Mesendoderm (in vitro differentiated cells): ENCODE measurements at regions not wholly inside any gene's neighbourhood (a gene's known extent, or its start where the extent isn't known, plus 50 kb on each side); places are given as distances from the start of the nearest gene placed in this dataset.

Source experiments
- DNase-seq: peaks from one replicate; pipeline ENCODE4 v3.0.0; 2013
- H2AK5ac ChIP-seq: 2 replicates; pipeline ENCODE4 v1.6.1; 2013; ENCODE audit warnings: low read length, inconsistent platforms
- H2BK120ac ChIP-seq: 2 replicates; pipeline ENCODE4 v1.6.1; 2013; ENCODE audit warnings: low read depth, mild to moderate bottlenecking, low read length, moderate library complexity, mixed read lengths
- H2BK15ac ChIP-seq: replicated peaks from 2 replicates; pipeline ENCODE4 v1.6.1; 2013; ENCODE audit warnings: low read depth, mild to moderate bottlenecking, moderate library complexity
- H2BK5ac ChIP-seq: 2 replicates; pipeline ENCODE4 v1.6.1; 2013; ENCODE audit warnings: low read length, inconsistent platforms
- H3K18ac ChIP-seq: 2 replicates; pipeline ENCODE4 v1.6.1; 2013; ENCODE audit warnings: mild to moderate bottlenecking, low read length, mixed read lengths
- H3K23ac ChIP-seq: one replicate; pipeline ENCODE4 v1.6.1; 2013; ENCODE audit warnings: low read length
- H3K27ac ChIP-seq: 2 replicates; pipeline ENCODE4 v1.5.1; 2013; ENCODE audit warnings: low read depth, mild to moderate bottlenecking, inconsistent platforms, low read length, moderate library complexity
- H3K27me3 ChIP-seq: 2 replicates; pipeline ENCODE4 v1.6.1; 2013; ENCODE audit warnings: low read length, control low read depth, mild to moderate bottlenecking, inconsistent platforms; ENCODE audit not compliant: insufficient read depth, poor library complexity
- H3K36me3 ChIP-seq: 2 replicates; pipeline ENCODE4 v1.6.1; 2013; ENCODE audit warnings: low read length, inconsistent platforms; ENCODE audit not compliant: control insufficient read depth, insufficient read depth
- H3K4ac ChIP-seq: one replicate; pipeline ENCODE4 v1.6.1; 2013; ENCODE audit warnings: low read depth, mild to moderate bottlenecking, low read length, moderate library complexity
- H3K4me1 ChIP-seq: 2 replicates; pipeline ENCODE4 v1.6.1; 2013; ENCODE audit warnings: low read depth, low read length, inconsistent platforms; ENCODE audit not compliant: control insufficient read depth
- H3K4me2 ChIP-seq: 2 replicates; pipeline ENCODE4 v1.6.1; 2013; ENCODE audit warnings: low read length
- H3K4me3 ChIP-seq: 2 replicates; pipeline ENCODE4 v1.5.1; 2013; ENCODE audit warnings: mild to moderate bottlenecking, low read length
- H3K56ac ChIP-seq: one replicate; pipeline ENCODE4 v1.6.1; 2013; ENCODE audit warnings: low read length
- H3K79me1 ChIP-seq: 2 replicates; pipeline ENCODE4 v1.6.1; 2013; ENCODE audit warnings: low read length, inconsistent platforms
- H3K79me2 ChIP-seq: 2 replicates; pipeline ENCODE4 v1.6.1; 2013; ENCODE audit warnings: mild to moderate bottlenecking, low read length; ENCODE audit not compliant: control insufficient read depth, insufficient read depth
- H3K9ac ChIP-seq: 2 replicates; pipeline ENCODE4 v1.6.1; 2013; ENCODE audit warnings: low read length, inconsistent platforms
- H4K5ac ChIP-seq: one replicate; pipeline ENCODE4 v1.6.1; 2013; ENCODE audit warnings: low read length
- H4K8ac ChIP-seq: one replicate; pipeline ENCODE4 v1.6.1; 2013; ENCODE audit warnings: low read depth, mild to moderate bottlenecking, control low read depth, low read length, moderate library complexity
- WGBS: extraction: QIAGEN DNeasy Blood & Tissue Kit; methylation state at CpG from one replicate; pipeline ENCODE4 v1.1.7; 2013; ENCODE audit warnings: low lambda C conversion rate, missing lambda C conversion rate; ENCODE audit not compliant: insufficient coverage; ENCODE audit errors: extremely low coverage; 5-methylcytosine and 5-hydroxymethylcytosine counted together

- no peaks in the 10 kb centered on the region for H3K27me3 ChIP-seq
- no peaks in the 10 kb centered on the region for H3K4me1 ChIP-seq
- H2BK120ac ChIP-seq: no peak overlapping the region
- H2AK5ac ChIP-seq: no peak overlapping the region
- H4K5ac ChIP-seq: no peak overlapping the region
- no peak overlapping the region for H2BK5ac ChIP-seq
- H4K8ac ChIP-seq: no peak overlapping the region
- H3K36me3 ChIP-seq: no peaks in the 10 kb centered on the region
- no peaks in the 10 kb centered on the region for H3K79me2 ChIP-seq
- no peak overlapping the region for H3K56ac ChIP-seq
- no peak overlapping the region for H3K18ac ChIP-seq
- H3K4me3 ChIP-seq: no peak overlapping the region
- no peak overlapping the region for H2BK15ac ChIP-seq
- no CpG with 5 or more reads among the region's 2 CpGs for WGBS
- no peak overlapping the region for H3K27ac ChIP-seq
- no peak for DNase-seq
- H3K9ac ChIP-seq: no peak overlapping the region
- H3K79me1 ChIP-seq: no peaks in the 10 kb centered on the region
- H3K4me2 ChIP-seq: no peak overlapping the region
- no peak overlapping the region for H3K23ac ChIP-seq
- H3K4ac ChIP-seq: no peak overlapping the region
These were observed 236.2 kb upstream of the PREP start for GRCh38 chr6:105639124-105639523.

GRCh38 chr6:105633814-105634213 is 230.9 kb upstream of the PREP start:
- Histone ChIP-seq H3K4ac (no peak overlapping the region), H2BK5ac (no peak overlapping the region), H3K36me3 (no peaks in the 10 kb centered on the region), H2BK15ac (no peak overlapping the region), H3K27ac (no peak overlapping the region), H3K9ac (no peak overlapping the region), H3K23ac (no peak overlapping the region), H3K56ac (no peak overlapping the region), H3K18ac (no peak overlapping the region), H3K4me2 (no peak overlapping the region), H3K27me3 (no peaks in the 10 kb centered on the region), H3K79me2 (no peaks in the 10 kb centered on the region), H3K4me3 (no peak overlapping the region), H3K4me1 (no peaks in the 10 kb centered on the region), H2BK120ac (no peak overlapping the region), H4K5ac (no peak overlapping the region), H4K8ac (no peak overlapping the region), H2AK5ac (no peak overlapping the region), H3K79me1 (no peaks in the 10 kb centered on the region)
- DNase-seq: no peak

DNA sequence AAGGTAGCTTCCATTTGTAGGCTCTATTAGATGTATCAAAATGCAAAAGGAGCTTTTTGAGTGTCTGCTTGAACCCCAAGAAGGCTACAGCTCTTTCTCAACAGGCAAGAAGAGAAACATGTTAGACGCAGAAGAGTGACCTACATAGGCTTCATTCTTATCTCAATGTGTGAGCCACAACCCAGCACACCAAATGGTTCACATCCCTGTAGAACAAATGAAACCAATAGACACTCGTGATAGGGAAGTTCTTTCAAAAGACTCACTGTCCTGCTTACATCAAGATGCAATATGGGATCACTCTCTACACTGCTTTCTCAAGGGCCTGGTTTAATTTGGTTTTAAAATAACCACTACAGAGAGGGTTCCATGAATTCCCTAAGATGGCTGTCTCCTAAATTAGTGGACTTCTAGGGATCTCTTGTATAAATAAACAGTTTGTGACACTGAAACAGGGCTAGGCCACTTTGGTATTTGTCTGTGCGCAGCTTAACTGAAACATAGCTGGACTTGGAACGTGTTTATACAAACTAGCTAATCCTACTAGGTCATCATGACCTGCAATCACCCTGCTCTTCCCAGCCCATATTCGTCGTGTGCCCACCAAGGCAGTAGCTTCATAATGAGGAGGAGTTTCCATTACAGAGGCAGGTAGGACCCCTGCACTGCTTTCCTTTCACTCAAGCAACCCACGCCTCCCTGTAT is 225.4 kb upstream of the PREP start:
- no peak overlapping the region for H2BK5ac ChIP-seq
- no peak for DNase-seq
- no peak overlapping the region for H3K18ac ChIP-seq
- no peaks in the 10 kb centered on the region for H3K79me2 ChIP-seq
- H3K27ac ChIP-seq: no peak overlapping the region
- H3K4me1 ChIP-seq: no peaks in the 10 kb centered on the region
- H3K4me3 ChIP-seq: no peak overlapping the region
- no peak overlapping the region for H4K8ac ChIP-seq
- no peak overlapping the region for H3K4ac ChIP-seq
- no CpG with 5 or more reads among the region's 7 CpGs for WGBS
- no peak overlapping the region for H4K5ac ChIP-seq
- no peak overlapping the region for H2BK15ac ChIP-seq
- H3K27me3 ChIP-seq: no peaks in the 10 kb centered on the region
- no peak overlapping the region for H3K4me2 ChIP-seq
- no peak overlapping the region for H3K23ac ChIP-seq
- H3K79me1 ChIP-seq: no peaks in the 10 kb centered on the region
- no peak overlapping the region for H3K56ac ChIP-seq
- H2AK5ac ChIP-seq: no peak overlapping the region
- H3K36me3 ChIP-seq: no peaks in the 10 kb centered on the region
- H2BK120ac ChIP-seq: no peak overlapping the region
- H3K9ac ChIP-seq: no peak overlapping the region

DNA sequence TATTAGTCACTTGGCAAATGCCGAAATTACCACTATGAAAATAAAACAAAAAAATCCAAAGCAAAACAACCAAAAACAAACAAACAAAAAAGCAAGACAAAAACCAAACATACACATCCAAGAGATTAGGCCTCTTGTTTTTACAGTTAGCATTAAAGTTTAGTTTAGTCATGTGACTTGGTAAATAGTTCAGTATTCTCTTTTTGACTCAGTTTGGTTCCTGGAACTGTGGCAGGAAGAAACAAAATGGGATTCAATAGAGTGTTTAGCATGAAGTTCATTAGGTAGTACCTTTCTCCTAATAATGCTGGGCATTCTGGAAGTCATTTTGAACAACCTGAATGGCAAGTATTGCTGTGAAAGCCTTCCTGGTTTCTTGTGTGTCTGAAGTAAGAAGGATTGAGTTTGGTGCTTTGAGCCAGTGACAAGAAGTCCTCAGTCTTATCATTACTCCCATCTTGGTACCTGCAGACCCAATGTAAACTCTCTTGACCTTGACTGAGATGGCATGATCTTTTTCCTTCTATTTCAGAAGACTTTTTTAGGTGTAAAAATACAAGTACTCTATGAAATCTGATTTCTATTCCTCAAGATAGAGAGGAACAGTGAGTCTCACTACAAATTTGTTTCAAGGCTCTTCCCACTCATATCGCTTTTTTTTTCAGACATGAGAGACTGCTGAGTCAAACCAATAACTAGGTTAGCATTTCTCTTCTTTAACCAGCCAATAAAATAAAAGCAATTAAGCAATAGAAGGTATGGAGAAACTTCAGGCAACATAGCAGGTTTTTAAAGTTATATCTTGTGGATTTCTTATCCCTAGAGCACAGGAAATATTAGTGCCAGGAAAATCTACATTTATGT is 223.6 kb upstream of the PREP start:
- Histone ChIP-seq H3K27me3 (no peaks in the 10 kb centered on the region), H2BK120ac (no peak overlapping the region), H4K5ac (no peak overlapping the region), H3K4me1 (no peaks in the 10 kb centered on the region), H4K8ac (no peak overlapping the region), H3K79me1 (no peaks in the 10 kb centered on the region), H2AK5ac (no peak overlapping the region), H2BK5ac (no peak overlapping the region), H3K4ac (no peak overlapping the region), H3K79me2 (no peaks in the 10 kb centered on the region), H3K4me2 (no peak overlapping the region), H3K23ac (no peak overlapping the region), H3K27ac (no peak overlapping the region), H3K9ac (no peak overlapping the region), H3K56ac (no peak overlapping the region), H3K36me3 (no peaks in the 10 kb centered on the region), H3K4me3 (no peak overlapping the region), H2BK15ac (no peak overlapping the region), H3K18ac (no peak overlapping the region)
- WGBS: no CpG with 5 or more reads among the region's 2 CpGs
- no peak for DNase-seq

DNA sequence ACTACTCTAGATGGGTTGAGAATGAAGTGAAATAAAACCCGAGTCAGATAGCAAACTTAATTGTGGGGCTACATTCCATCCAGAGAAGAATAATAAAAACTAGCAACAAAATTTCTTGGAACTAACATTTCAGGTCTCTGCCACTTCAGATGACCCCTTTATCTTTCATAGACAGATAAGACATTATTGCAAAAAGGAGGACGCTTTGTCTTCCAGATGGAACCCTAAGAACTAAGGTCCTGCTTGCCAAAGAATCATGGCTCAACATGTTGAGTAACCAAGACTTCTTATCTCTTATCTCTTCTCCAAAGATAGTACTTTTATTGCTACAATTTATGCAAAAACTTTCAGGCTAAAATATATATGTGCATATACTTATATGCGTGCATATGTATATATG is 221.1 kb upstream of the PREP start:
- H3K56ac ChIP-seq: no peak overlapping the region
- H3K23ac ChIP-seq: no peak overlapping the region
- H2BK15ac ChIP-seq: no peak overlapping the region
- H2BK5ac ChIP-seq: no peak overlapping the region
- no peak overlapping the region for H4K8ac ChIP-seq
- no peak overlapping the region for H3K27ac ChIP-seq
- H3K18ac ChIP-seq: no peak overlapping the region
- H3K9ac ChIP-seq: no peak overlapping the region
- no peak for DNase-seq
- no peaks in the 10 kb centered on the region for H3K79me2 ChIP-seq
- no peaks in the 10 kb centered on the region for H3K79me1 ChIP-seq
- H3K4me2 ChIP-seq: no peak overlapping the region
- H2BK120ac ChIP-seq: no peak overlapping the region
- H3K4me3 ChIP-seq: no peak overlapping the region
- H2AK5ac ChIP-seq: no peak overlapping the region
- H4K5ac ChIP-seq: no peak overlapping the region
- 100% methylated on average over 1 of the region's 3 CpGs for WGBS
- H3K4me1 ChIP-seq: no peaks in the 10 kb centered on the region
- H3K36me3 ChIP-seq: no peaks in the 10 kb centered on the region
- no peak overlapping the region for H3K4ac ChIP-seq
- H3K27me3 ChIP-seq: no peaks in the 10 kb centered on the region
